HepG2 (cell line): ENCODE measurements at regions not wholly inside any gene's neighbourhood (a gene's known extent, or its start where the extent isn't known, plus 50 kb on each side); places are given as distances from the start of the nearest gene placed in this dataset.

Experiments
- ATAC-seq: fragments of 200-7000 bp; cut with Tn5 transposase; 3 replicates; pipeline ENCODE4 v1.9.1; 2020; ENCODE audit warnings: mild to moderate bottlenecking, moderate library complexity
- BruUV-seq: library from RNA; stranded (reverse); fragments of 400-500 nt; replicated peaks from 2 replicates; lab custom pipeline; 2021; lab: Mats Ljungman, UMichigan
- CTCF ChIA-PET: fragments of 300-600 bp; formaldehyde crosslinking; extraction: SDS; loops from one replicate; lab custom pipeline; 2021; ENCODE audit warnings: low total read pairs, inconsistent platforms, low intra/inter-chr PET ratio; lab: Yijun Ruan, JAX
- POLR2A ChIA-PET: fragments of 350-600 bp; sonication (Branson Sonifier 250); formaldehyde crosslinking; loops from one replicate; lab custom pipeline; 2020; ENCODE audit warnings: antibody characterized with exemption, inconsistent platforms; lab: Yijun Ruan, JAX
- DNase-seq: peaks from one replicate; pipeline ENCODE4 v3.0.0-alpha.2; 2015; ENCODE audit warnings: low spot score
- FAIRE-seq: peaks from 3 replicates; lab custom pipeline; 2011; peaks lifted over from hg19 to GRCh38; lab: Jason Lieb, UNC
- H2AFZ ChIP-seq: one replicate; pipeline ENCODE4 v1.6.1; 2011; ENCODE audit warnings: low read length, inconsistent platforms
- H3K27ac ChIP-seq: fragments of 300-600 bp; 3 replicates; pipeline ENCODE4 v1.8.0; 2011; ENCODE audit warnings: mixed run types, mild to moderate bottlenecking, mixed read lengths, low read length, inconsistent platforms; ENCODE audit not compliant: insufficient read depth; ENCODE audit errors: extremely low read length
- H3K27me3 ChIP-seq, 2 experiments: fragments of 200-600 bp in 1 of 2; 2 replicates in 1 of 2; 3 replicates in 1 of 2; pipeline versions ENCODE4 v1.6.0 to v1.8.0; 2011; ENCODE audit warnings: low read length in 2 of 2, mild to moderate bottlenecking in 2 of 2, moderate library complexity in 2 of 2, inconsistent platforms in 1 of 2; ENCODE audit not compliant: insufficient read depth in 2 of 2, control insufficient read depth in 1 of 2
- H3K36me3 ChIP-seq, 2 experiments: fragments of 200-600 bp in 1 of 2; replicated peaks in 1 of 2; 2 replicates in 1 of 2; 3 replicates in 1 of 2; pipeline versions ENCODE4 v1.5.1 to v1.8.0; 2011; ENCODE audit warnings: low read length in 2 of 2, inconsistent platforms in 1 of 2; ENCODE audit not compliant: insufficient read depth in 2 of 2, control insufficient read depth in 1 of 2
- H3K4me1 ChIP-seq: 2 replicates; pipeline ENCODE4 v1.5.1; 2012; ENCODE audit warnings: low read length, inconsistent platforms; ENCODE audit not compliant: insufficient read depth
- H3K4me2 ChIP-seq: 2 replicates; pipeline ENCODE4 v1.6.0; 2011; ENCODE audit warnings: low read depth, low read length, inconsistent platforms
- H3K4me3 ChIP-seq, 3 experiments: fragments of 200-600 bp in 1 of 3; sonication (generic), shearing (Covaris generic) in 1 of 3; replicated peaks in 1 of 3; 2 replicates each; pipeline ENCODE4 v1.5.1; 2011 to 2016; ENCODE audit warnings: low read length in 3 of 3, inconsistent platforms in 2 of 3, low read depth in 2 of 3, mild to moderate bottlenecking in 2 of 3, control low read depth in 1 of 3, mixed read lengths in 1 of 3; ENCODE audit not compliant: insufficient read depth in 1 of 3
- H3K79me2 ChIP-seq: one replicate; pipeline ENCODE4 v1.6.1; 2011; ENCODE audit warnings: low read length, inconsistent platforms; ENCODE audit not compliant: insufficient read depth
- H3K9ac ChIP-seq: 2 replicates; pipeline ENCODE4 v1.6.0; 2011; ENCODE audit warnings: mild to moderate bottlenecking, low read depth, low read length, inconsistent platforms; ENCODE audit not compliant: insufficient read depth
- H3K9me3 ChIP-seq: 2 replicates; pipeline ENCODE4 v1.5.1; 2012; ENCODE audit warnings: mild to moderate bottlenecking, low read length
- H4K20me1 ChIP-seq: 2 replicates; pipeline ENCODE4 v1.6.0; 2011; ENCODE audit warnings: inconsistent platforms, mild to moderate bottlenecking, low read length, moderate library complexity; ENCODE audit not compliant: insufficient read depth
- ATF6 ChIP-seq: sonication (generic); formaldehyde crosslinking; conservative IDR thresholded peaks from 2 replicates; pipeline ENCODE4 v1.4.0; 2020; ENCODE audit warnings: missing genetic modification reagents
- CHD2 ChIP-seq: IDR thresholded peaks from 2 replicates; pipeline ENCODE4 v1.6.1; 2011; ENCODE audit warnings: low read depth, low read length, improper control_type of control experiment
- EED ChIP-seq: sonication (generic); formaldehyde crosslinking; IDR thresholded peaks from 2 replicates; pipeline ENCODE4 v1.5.0; 2020; ENCODE audit warnings: mild to moderate bottlenecking, missing genetic modification reagents
- JDP2 ChIP-seq: sonication (generic); formaldehyde crosslinking; IDR thresholded peaks from 2 replicates; pipeline ENCODE4 v1.8.1; 2022; ENCODE audit warnings: missing genetic modification reagents, borderline replicate concordance
- KDM5B ChIP-seq: sonication (generic); formaldehyde crosslinking; IDR thresholded peaks from 2 replicates; pipeline ENCODE4 v1.4.0; 2020; ENCODE audit warnings: missing genetic modification reagents, mild to moderate bottlenecking, borderline replicate concordance
- MAFF ChIP-seq: IDR thresholded peaks from 2 replicates; pipeline ENCODE4 v1.6.1; 2011; ENCODE audit warnings: low read depth, low read length, improper control_type of control experiment
- SRSF1 ChIP-seq: fragments of 200-400 bp; formaldehyde crosslinking; optimal IDR thresholded peaks from 2 replicates; pipeline ENCODE3; 2017; ENCODE audit warnings: mild to moderate bottlenecking, low read depth, low read length, moderate library complexity
- ZBTB49 ChIP-seq: sonication (generic); formaldehyde crosslinking; IDR thresholded peaks from 2 replicates; pipeline ENCODE4 v1.4.0; 2020; ENCODE audit warnings: missing genetic modification reagents, borderline replicate concordance
- ZBTB7B ChIP-seq: sonication (generic); formaldehyde crosslinking; IDR thresholded peaks from 2 replicates; pipeline ENCODE4 v1.4.0; 2020; ENCODE audit warnings: missing genetic modification reagents
- ZSCAN5A ChIP-seq: sonication (generic); formaldehyde crosslinking; IDR thresholded peaks from 2 replicates; pipeline ENCODE4 v1.8.0; 2022; ENCODE audit warnings: mild to moderate bottlenecking, missing genetic modification reagents, borderline replicate concordance
- in situ Hi-C: cut with HindIII; loops from 2 replicates; pipeline ENCODE4 v1.10.0; 2017; ENCODE audit warnings: low pct_unique_long_range_greater_than_20kb; ENCODE audit not compliant: extremely low pct_ligation_motif_present
- intact Hi-C: fragments of 100-400 bp; cut with micrococcal nuclease; formaldehyde crosslinking; loops from one replicate; pipeline ENCODE4 v1.10.0; 2022; ENCODE audit not compliant: unreplicated experiment
- TF ChIP-seq, protein P1 (sequence below): sonication (generic); formaldehyde crosslinking; IDR thresholded peaks from 2 replicates; pipeline ENCODE4 v1.4.0; 2020; ENCODE audit warnings: missing genetic modification reagents, borderline replicate concordance

- no peak for TF ChIP-seq ZBTB49 (CRISPR knock-in tag)
- no peak for TF ChIP-seq ATF6 (CRISPR knock-in tag)
These were observed 159.4 kb downstream of the C11orf91 start (continued) for GRCh38 chr11:33540946-33541915.

- ATAC-seq (no peak), FAIRE-seq (no peak), DNase-seq (no peak)
- Histone ChIP-seq H3K79me2 (no peaks in the 10 kb centered on the region), H3K4me3 (no peak overlapping the region), H2AFZ (no peak overlapping the region), H3K9me3 (no peaks in the 10 kb centered on the region), H3K4me1 (no peaks in the 10 kb centered on the region), H3K27me3 (peaks cover 0 to 26% of the 10 kb centered on the region in 2 experiments; a peak in 3 of 5 replicates), H4K20me1 (no peaks in the 10 kb centered on the region), H3K36me3 (no peaks in the 10 kb centered on the region), H3K9ac (no peak overlapping the region), H3K4me2 (no peak overlapping the region), H3K27ac (no peak overlapping the region)
- POLR2A ChIA-PET: no interaction called here
- in situ Hi-C loops (loop anchor here (5.0 kb wide), 1 partner anchor 147 kb away; no protein-coding TSS in a partner anchor), intact Hi-C loops (no loop called here)
- no TSS peak for BruUV-seq
- CTCF ChIA-PET: no interaction called here
- TF ChIP-seq CHD2 (no peak), EED (CRISPR knock-in tag) (no peak), ZBTB7B (CRISPR knock-in tag) (no peak), JDP2 (CRISPR knock-in tag) (no peak), SRSF1 (no peak), MAFF (no peak), ZSCAN5A (CRISPR knock-in tag) (no peak), KDM5B (CRISPR knock-in tag) (no peak)
- TF ChIP-seq, protein P1, sequence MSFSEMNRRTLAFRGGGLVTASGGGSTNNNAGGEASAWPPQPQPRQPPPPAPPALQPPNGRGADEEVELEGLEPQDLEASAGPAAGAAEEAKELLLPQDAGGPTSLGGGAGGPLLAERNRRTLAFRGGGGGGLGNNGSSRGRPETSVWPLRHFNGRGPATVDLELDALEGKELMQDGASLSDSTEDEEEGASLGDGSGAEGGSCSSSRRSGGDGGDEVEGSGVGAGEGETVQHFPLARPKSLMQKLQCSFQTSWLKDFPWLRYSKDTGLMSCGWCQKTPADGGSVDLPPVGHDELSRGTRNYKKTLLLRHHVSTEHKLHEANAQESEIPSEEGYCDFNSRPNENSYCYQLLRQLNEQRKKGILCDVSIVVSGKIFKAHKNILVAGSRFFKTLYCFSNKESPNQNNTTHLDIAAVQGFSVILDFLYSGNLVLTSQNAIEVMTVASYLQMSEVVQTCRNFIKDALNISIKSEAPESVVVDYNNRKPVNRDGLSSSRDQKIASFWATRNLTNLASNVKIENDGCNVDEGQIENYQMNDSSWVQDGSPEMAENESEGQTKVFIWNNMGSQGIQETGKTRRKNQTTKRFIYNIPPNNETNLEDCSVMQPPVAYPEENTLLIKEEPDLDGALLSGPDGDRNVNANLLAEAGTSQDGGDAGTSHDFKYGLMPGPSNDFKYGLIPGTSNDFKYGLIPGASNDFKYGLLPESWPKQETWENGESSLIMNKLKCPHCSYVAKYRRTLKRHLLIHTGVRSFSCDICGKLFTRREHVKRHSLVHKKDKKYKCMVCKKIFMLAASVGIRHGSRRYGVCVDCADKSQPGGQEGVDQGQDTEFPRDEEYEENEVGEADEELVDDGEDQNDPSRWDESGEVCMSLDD (CRISPR knock-in tag): no peak
These were observed 160.2 kb downstream of the C11orf91 start for GRCh38 chr11:33540427-33540826.
